Mucosa of stomach (tissue), 1 donor: ENCODE measurements at regions not wholly inside any gene's neighbourhood (a gene's known extent, or its start where the extent isn't known, plus 50 kb on each side); places are given as distances from the start of the nearest gene placed in this dataset.

Experiments used
- H3K27me3 ChIP-seq: one replicate; pipeline ENCODE4 v1.7.0; 2013; ENCODE audit warnings: mild to moderate bottlenecking, low read length; ENCODE audit not compliant: control insufficient read depth, insufficient read depth
- H3K36me3 ChIP-seq: one replicate; pipeline ENCODE4 v1.7.0; 2013; ENCODE audit warnings: low read length; ENCODE audit not compliant: control insufficient read depth, insufficient read depth
- H3K4me1 ChIP-seq: one replicate; pipeline ENCODE4 v1.7.0; 2013; ENCODE audit warnings: mild to moderate bottlenecking, low read length; ENCODE audit not compliant: control insufficient read depth, insufficient read depth
- H3K4me3 ChIP-seq: one replicate; pipeline ENCODE4 v1.7.0; 2013; ENCODE audit warnings: low read length
- H3K9ac ChIP-seq: one replicate; pipeline ENCODE4 v1.7.0; 2013; ENCODE audit warnings: mild to moderate bottlenecking, low read length, moderate library complexity
- H3K9me3 ChIP-seq: one replicate; pipeline ENCODE4 v1.7.0; 2013; ENCODE audit warnings: mild to moderate bottlenecking, low read length, moderate library complexity; ENCODE audit not compliant: control insufficient read depth
- donor health status: Pancreatic carcinoma.

GRCh38 chr4:38209654-38210053 lies 249.5 kb downstream of the PTTG2 start:
- Histone ChIP-seq H3K4me1 (peaks cover 13% of the 10 kb centered on the region), H3K9ac (no peak overlapping the region), H3K4me3 (no peak overlapping the region)

GRCh38 chr4:38210396-38211114 lies 250.4 kb downstream of the PTTG2 start:
- Histone ChIP-seq H3K4me1 (peaks cover 13% of the 10 kb centered on the region), H3K27me3 (no peaks in the 10 kb centered on the region), H3K36me3 (no peaks in the 10 kb centered on the region), H3K9me3 (no peaks in the 10 kb centered on the region), H3K4me3 (no peak overlapping the region), H3K9ac (no peak overlapping the region)

More at GRCh38 chr4:38209654-38210053, 249.5 kb downstream of the PTTG2 start:
- Histone ChIP-seq H3K9me3 (no peaks in the 10 kb centered on the region), H3K36me3 (no peaks in the 10 kb centered on the region), H3K27me3 (no peaks in the 10 kb centered on the region)

GRCh38 chr4:38211885-38212284 lies 251.7 kb downstream of the PTTG2 start:
- no peaks in the 10 kb centered on the region for H3K36me3 ChIP-seq
- H3K9ac ChIP-seq = no peak overlapping the region
- H3K4me1 ChIP-seq = peaks cover 13% of the 10 kb centered on the region
- H3K9me3 ChIP-seq = no peaks in the 10 kb centered on the region
- no peak overlapping the region for H3K4me3 ChIP-seq
- H3K27me3 ChIP-seq = no peaks in the 10 kb centered on the region

- Histone ChIP-seq H3K9me3 (no peaks in the 10 kb centered on the region), H3K27me3 (no peaks in the 10 kb centered on the region), H3K4me3 (no peak overlapping the region), H3K9ac (no peak overlapping the region), H3K4me1 (peaks cover 13% of the 10 kb centered on the region), H3K36me3 (no peaks in the 10 kb centered on the region)
Observed at GRCh38 chr4:38213083-38213805, 253.0 kb downstream of the PTTG2 start.

GRCh38 chr4:38222892-38223291 lies 262.7 kb downstream of the PTTG2 start:
- Histone ChIP-seq H3K27me3 (no peaks in the 10 kb centered on the region), H3K9ac (no peak overlapping the region)

GRCh38 chr4:38223306-38223705 lies 263.1 kb downstream of the PTTG2 start:
- Histone ChIP-seq H3K9ac (peak overlapping the region; percentile 36), H3K9me3 (no peaks in the 10 kb centered on the region), H3K4me3 (no peak overlapping the region)

More at GRCh38 chr4:38222892-38223291, 262.7 kb downstream of the PTTG2 start:
- Histone ChIP-seq H3K4me3 (no peak overlapping the region), H3K9me3 (no peaks in the 10 kb centered on the region), H3K4me1 (peaks cover 22% of the 10 kb centered on the region), H3K36me3 (no peaks in the 10 kb centered on the region)

GRCh38 chr4:38223782-38224236 lies 263.6 kb downstream of the PTTG2 start:
- no peaks in the 10 kb centered on the region for H3K27me3 ChIP-seq
- H3K9me3 ChIP-seq = no peaks in the 10 kb centered on the region
- H3K36me3 ChIP-seq = no peaks in the 10 kb centered on the region
- H3K4me3 ChIP-seq = no peak overlapping the region
- peaks cover 26% of the 10 kb centered on the region for H3K4me1 ChIP-seq
- H3K9ac ChIP-seq = peak overlapping the region; percentile 36

More at GRCh38 chr4:38223306-38223705, 263.1 kb downstream of the PTTG2 start:
- Histone ChIP-seq H3K27me3 (no peaks in the 10 kb centered on the region), H3K36me3 (no peaks in the 10 kb centered on the region), H3K4me1 (peaks cover 22% of the 10 kb centered on the region)

GRCh38 chr4:38224850-38225249 lies 264.7 kb downstream of the PTTG2 start:
- H3K36me3 ChIP-seq = no peaks in the 10 kb centered on the region
- no peaks in the 10 kb centered on the region for H3K27me3 ChIP-seq
- H3K4me1 ChIP-seq = peaks cover 34% of the 10 kb centered on the region
- H3K9me3 ChIP-seq = no peaks in the 10 kb centered on the region
- no peak overlapping the region for H3K4me3 ChIP-seq
- H3K9ac ChIP-seq = no peak overlapping the region

- Histone ChIP-seq H3K27me3 (no peaks in the 10 kb centered on the region), H3K9ac (no peak overlapping the region), H3K9me3 (no peaks in the 10 kb centered on the region), H3K4me3 (no peak overlapping the region), H3K4me1 (peaks cover 47% of the 10 kb centered on the region), H3K36me3 (no peaks in the 10 kb centered on the region)
Observed at GRCh38 chr4:38226170-38226569, 266.0 kb downstream of the PTTG2 start.

- H3K9me3 ChIP-seq = no peaks in the 10 kb centered on the region
Observed at GRCh38 chr4:38230121-38230801, 270.1 kb downstream of the PTTG2 start.

GRCh38 chr4:38230821-38231563 lies 270.8 kb downstream of the PTTG2 start:
- Histone ChIP-seq H3K27me3 (no peaks in the 10 kb centered on the region), H3K36me3 (no peaks in the 10 kb centered on the region), H3K9me3 (no peaks in the 10 kb centered on the region), H3K4me1 (peaks cover 48% of the 10 kb centered on the region), H3K4me3 (no peak overlapping the region), H3K9ac (peak overlapping the region; percentile 46)

More at GRCh38 chr4:38230121-38230801, 270.1 kb downstream of the PTTG2 start:
- no peak overlapping the region for H3K4me3 ChIP-seq
- peak overlapping the region; percentile 46 for H3K9ac ChIP-seq
- no peaks in the 10 kb centered on the region for H3K36me3 ChIP-seq
- no peaks in the 10 kb centered on the region for H3K27me3 ChIP-seq
- peaks cover 45% of the 10 kb centered on the region for H3K4me1 ChIP-seq
